DMS153 (cell line): ENCODE measurements at regions not wholly inside any gene's neighbourhood (a gene's known extent, or its start where the extent isn't known, plus 50 kb on each side); places are given as distances from the start of the nearest gene placed in this dataset.

ENCODE experiments used
- DNase-seq: peaks from one replicate; lab custom pipeline; 2025; lab: John Stamatoyannopoulos, UW

DNA sequence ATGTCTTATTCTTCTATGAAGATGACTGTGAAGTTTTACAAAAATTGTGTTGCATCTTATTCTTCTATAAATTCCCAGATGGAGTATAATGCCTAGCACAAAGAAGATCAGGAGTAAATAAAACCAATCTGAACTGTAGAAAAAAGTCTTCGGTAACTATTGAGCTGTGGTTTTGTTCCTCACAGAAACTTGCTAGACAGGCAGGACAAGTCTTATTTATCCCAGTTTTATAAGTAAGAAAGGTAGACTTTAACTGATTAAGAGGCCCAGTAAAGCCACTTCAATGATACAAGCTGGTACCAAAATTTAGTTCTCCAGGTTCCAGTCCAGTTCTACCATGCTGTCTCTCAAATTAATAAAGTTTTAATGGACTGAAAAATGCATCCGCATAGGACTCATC is 526.7 kb upstream of the SETBP1 start:
- no peak for DNase-seq

DNA sequence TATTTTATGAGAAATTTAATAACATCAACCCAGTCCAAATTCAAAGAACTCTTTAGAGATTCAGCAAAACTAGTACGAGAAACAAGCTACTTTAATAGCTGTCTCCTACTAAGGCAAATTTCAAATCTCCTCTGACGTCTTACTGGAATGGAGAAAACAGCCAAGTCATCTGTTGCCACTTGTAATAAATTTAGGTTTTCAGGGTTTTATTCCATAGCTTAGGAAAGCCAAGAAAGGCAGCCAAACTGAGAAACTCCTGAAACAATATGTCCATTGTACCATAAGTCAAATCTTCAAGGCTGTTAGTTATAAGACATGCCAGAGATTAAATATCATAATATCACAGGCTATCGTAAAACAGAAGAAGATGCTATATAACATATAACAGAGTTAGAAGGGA is 524.6 kb upstream of the SETBP1 start:
- no peak for DNase-seq

DNA sequence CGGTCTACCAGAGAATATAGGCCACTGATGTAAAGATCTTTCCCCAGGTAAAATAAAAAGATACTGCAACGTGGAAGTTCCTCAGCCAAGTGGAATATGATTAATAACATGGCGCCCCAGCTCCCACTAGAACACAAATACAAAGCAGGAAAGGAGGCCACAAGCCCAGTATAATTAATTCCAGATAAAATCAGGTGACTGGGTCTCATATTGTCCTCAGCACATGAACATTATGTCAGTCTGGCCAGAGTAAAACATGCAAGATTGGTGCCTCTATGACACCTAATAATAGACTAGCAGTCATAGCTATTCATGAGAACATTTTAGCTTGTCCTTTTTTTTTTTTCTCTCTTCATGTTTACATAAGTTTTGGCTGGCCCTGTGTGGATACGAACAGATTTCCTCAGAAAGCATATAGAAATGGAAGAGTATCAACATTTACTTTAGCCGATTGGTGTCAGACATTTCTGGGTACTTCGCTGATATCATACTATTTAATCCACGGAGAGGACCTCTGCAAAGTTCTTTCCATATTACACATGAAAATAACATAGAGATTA is 523.8 kb upstream of the SETBP1 start:
- DNase-seq = no peak

DNA sequence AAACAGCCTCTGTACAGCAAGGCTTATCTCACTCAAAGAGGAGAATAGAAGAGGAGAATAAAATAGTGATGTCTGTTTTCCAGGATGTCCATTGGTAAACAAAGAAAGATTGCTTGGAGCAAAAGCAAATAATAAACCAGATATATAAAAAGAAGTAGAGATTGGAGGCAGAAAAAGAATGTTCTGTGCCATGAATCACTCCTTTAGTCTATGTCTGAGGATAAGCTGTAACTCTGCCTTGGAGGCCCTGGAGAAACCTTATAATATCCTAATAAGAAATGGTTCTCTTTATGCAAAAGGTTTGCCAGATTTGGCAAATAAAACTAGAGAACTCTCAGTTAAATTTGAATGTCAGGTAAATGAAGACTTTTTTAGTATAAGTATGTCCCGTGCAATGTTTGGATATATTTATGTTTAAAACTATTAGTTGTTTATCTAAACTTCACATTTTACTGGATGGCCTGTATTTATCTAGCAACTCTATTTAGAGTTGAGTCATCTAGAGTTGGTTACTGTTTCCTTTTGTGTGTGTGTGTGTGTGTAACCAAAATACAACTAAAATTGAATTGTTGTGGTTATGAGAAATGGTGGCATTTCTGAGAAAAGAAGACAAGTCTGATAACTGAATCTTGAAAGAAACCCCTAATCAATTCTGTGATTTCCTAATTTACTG is 510.3 kb upstream of the SETBP1 start:
- no peak for DNase-seq

DNA sequence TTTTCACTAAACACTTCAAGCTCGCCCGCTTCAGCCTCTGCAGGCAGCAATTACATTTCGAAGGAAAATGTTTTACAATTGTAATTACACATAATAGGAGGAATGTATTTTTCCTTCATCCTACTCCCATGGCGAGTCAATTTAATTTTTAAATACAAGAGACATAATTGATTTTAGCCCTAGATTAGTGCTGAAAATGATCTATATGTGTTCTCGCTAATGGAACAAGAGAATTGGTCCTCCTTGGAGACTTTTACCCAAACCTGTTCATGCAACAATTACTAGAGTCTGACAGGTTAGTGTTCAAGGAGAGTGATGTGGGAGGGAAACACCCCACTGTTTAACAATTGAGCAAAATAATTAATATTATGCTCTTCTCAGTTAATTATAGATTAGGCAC is 509.4 kb upstream of the SETBP1 start:
- no peak for DNase-seq

DNA sequence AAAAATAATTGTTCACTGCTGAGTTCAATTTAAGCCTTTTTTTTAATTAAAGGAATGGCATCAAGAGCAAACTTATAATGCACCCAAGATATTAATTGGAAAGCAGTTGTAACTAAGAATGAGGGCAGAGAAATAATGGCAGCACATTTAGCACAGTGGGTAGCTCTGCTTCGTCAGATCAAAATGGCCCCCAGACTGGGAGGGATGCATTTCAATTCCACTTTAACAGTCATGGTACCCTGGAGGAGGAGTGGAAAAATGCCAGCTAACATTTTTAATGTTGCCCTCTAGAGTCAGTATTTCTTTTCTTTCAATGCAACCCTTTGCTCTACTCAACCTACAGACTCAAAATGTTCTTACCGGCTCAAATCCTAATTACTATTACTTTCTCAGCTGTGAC is 504.8 kb upstream of the SETBP1 start:
- DNase-seq = no peak

DNA sequence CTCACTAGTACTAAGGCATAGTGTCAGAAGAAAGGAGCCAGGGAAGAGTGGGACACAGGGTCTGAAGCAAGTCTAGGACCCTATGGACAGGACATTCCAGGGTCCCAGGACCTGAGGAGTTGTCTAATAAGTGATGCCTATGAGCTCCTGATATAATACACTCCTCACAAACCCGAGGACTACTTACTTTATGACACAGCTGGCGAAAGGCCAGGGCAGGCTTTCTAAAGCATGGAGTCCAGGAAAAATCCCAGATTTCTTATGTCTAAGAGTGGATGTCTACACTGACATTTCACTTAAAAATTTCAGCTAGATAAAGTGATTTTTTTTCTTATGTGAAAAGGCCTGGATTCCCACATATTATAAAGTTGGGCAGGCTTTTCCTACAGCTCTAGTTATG is 502.2 kb upstream of the SETBP1 start:
- DNase-seq = no peak

DNA sequence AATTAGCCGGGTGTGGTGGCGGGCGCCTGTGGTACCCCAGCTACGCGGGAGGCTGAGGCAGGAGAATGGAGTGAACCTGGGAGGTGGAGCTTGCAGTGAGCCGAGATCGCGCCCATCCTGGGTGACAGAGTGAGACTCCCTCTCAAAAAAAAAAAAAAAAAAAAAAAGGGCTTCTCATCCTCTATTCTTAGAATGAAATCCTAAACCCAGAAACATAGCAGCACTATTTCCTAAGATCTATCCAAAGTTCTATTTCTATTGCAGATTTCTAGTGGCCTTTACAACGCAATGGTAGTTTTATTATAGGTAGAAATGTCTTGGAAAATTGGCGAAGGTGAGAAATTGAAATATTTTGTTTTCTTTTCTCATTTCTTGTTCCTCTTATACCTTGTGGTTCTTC is 501.0 kb upstream of the SETBP1 start:
- no peak for DNase-seq

DNA sequence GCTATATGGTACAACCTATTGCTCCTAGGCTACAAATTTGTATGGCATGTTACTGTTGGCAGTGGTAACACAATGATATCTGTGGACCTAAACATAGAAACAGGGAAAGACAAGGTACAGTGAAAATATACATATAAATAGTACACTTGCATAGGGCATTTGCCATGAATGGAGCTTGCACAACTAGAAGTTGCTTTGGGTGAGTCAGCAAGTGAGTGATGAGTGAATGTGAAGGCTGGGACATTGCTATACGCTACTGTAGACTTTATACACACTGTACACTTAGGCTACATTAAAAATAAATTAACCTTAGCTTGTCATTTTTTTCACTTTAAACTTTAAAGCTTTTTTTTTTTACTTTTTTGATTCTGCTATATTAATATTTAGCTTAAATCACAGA is 500.0 kb upstream of the SETBP1 start:
- DNase-seq = no peak

DNA sequence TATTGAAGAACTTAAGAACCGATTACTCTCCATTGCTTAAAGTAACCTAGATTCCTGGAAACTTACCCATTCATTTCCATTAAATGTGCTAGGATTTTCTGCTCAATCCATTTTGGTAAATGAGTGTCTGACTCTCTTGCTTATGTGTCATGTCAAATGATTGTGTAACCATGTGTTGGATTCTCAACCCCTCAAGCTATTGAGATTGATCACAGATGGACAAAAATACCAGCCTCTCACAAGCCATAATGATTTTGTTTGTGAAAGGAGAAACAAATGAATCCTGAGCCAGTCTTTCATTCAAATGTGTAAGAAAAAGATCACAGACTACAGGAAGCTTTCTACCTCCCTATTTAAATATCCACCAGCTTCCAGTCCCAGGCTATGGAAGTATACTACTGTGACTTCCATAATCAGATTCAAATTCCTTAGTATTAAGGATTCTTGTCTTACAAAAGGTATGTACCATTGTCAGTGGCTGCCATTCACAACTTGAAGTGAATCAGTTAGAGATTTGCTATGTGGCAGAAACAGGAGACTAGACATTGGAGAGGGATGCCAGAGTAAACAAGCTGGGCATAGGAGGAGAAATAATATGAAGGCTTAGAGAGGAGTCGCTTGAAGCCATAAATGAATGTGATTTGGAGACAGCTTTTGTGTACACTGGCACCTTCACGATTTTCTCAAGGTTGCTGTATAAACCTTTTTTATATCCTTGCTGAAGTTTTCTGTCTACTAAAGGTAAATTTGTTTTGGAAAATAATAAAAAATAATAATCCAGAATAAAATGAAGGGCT is 498.5 kb upstream of the SETBP1 start:
- no peak for DNase-seq

DNA sequence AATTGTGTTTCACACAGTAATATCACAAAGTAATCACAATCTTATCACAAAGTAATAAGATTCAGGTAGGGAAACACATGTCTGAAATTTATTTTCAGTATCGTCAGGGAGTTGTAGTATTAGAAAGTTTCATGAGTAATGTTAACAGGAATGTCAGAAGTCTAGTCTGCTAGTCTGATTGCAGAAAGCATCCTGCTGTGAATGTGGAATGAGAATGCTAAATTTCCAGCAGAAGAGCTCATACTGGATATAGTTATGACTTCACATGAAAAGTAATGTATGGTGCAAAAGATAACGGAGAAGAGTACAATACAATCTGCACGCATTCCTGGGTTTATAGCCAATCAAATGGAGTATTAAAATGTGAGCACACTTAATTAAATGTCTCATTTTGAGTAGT is 494.7 kb upstream of the SETBP1 start:
- no peak for DNase-seq

DNA sequence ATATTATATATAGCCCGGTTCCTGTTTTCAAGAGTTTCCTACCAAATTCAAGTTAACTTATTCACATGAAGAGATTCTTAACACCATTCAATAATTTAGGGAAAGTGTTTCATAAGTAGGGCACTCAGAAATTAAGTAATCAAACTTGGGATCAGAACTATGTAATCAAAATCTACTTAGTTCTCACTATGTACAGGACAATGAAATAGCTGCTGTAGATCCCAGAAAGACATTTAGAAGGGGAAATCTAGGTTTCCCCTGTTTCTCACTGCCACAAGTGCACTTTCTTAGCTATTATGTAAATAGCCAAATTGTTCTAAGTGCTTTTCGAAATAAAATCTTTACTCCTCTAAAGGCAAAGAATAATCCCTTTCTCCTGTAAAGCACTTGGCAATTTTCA is 493.6 kb upstream of the SETBP1 start:
- DNase-seq = no peak

DNA sequence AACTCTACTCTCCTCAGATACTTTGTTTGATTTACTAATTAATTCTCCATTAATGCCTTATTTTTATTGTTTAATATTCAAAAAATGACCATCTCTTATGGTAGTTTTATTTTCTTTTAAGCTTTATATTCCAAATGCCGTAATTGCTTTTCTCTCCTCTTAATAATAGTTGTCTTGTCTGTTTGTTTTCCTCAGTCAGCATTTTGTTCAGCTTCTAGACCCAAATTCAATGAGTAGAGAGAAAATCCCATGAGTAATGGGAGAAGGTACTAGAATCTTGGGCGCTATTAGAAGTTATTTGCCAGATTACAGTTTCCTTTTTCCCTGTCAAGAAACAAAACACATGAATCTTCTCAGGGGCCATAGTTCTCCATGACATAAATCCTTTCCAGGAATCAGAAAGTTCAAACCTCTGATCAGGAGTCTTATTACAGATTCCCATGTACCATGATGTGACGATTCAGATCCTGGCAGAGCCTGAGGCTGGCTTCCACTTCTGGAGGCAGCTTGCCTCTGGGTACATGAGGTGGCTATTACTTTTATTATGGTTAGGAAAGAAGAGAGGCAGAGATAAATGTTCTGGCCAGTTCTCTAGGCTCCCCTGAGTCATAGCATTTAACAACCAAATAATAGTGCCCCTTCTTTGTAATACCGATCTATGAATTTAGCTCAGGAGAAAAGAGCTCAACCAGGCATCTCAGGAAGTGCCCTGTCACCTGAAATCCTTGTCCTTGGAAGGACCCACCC is 485.1 kb upstream of the SETBP1 start:
- no peak for DNase-seq

DNA sequence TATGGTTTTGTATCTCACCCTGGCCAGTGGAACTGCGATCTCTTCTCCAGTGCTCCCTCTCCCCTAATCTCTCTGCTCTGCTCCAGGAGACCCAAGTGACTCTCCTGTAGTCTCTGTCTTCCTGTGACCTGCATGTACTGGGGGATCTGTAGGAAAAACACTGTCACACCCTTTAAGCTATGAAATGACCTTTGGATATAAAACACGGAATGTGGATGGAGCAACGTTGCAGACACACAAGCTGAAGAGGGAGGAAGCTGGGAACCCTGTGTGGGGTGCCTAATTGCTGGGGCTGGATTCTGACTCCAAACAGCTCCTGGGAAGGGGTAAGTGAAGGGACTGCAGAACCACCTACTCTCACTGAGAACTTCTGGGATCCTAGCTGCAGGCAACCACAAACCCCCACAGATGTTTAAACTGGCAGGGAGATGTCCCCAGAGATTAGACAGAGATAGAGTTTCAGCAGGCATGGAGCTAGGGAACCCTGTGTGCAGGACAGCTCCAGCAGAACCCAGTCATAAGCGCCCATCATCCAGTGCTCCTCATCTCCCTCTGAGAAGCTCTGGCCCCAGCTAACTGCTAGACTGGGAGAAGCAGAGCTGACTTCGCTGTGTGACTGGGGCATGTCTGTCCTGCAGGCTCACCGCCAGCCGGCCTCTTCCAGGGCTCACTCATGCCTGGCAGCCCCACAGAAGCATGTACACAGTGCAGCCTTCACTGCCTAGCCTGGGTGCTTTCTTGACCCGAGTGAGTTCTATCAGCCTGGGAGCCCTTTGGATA is 482.7 kb upstream of the SETBP1 start:
- DNase-seq = peak; percentile 15

DNA sequence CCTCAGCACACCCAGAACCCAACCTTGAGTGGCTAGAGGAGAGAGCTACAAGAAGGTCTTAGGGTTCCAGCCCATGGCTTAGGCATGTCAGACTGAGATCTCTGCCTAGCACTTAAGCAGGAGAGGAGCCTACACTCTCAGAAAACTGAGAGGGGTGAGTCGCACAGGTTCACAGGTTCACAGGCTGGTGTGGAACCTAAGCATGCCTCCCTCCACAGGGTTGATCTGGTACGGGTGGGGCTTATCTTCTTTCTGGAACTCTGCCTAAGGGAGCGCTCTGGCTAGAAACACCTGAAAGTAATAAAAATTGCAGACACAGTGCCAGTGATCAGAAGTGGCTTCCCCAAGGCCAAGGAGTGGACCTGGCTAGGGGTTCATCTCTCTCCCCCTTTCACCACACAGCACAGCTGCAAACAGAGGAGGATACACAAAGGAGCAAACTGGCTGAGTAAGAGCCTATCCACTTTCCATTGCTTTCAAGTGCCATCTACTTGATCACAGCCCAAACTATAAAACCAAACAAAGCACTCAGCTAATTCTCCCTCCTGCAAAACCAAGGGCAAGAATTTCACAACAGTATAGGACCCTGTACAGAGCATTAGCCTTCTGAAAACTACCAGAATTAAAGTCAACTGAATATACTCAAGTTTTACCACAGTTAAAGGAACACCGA is 481.9 kb upstream of the SETBP1 start:
- DNase-seq = peak; percentile 66

DNA sequence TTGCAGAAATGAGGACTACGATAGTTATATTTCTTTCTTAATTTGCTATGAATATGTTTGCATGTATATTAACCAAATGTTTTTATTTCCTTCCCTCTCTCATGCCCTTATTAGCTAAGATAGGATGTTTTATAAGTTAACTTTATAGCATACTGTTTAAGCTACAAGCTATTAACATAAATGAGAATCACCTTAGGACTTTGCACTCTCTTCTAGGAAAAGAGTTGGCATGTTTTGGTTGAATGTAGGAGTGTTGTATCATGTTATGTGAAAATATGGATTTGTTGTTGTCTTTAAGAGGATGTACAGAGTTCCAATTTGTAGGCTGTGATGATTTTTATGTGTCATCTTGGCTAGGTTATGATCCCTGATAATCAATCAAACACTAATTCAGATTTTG is 467.4 kb upstream of the SETBP1 start:
- DNase-seq = no peak

DNA sequence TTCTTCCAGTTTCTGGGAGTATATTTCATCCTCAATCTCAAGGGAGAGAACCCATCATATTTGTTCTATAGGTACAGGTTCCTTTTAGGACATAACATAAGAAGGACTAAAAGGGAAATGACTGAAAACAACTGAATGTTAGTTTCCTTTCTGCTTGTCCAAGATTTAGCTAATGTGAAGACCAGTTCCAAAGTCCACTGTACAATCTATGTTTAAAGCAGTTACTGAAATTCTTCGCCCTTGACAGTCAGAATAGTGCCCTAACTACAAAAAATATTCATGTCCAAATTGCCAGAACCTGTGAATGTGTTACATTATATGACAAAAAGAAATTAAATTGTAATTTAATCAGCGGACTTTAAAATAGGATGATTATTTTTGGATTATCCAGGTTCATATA is 466.3 kb upstream of the SETBP1 start:
- no peak for DNase-seq

DNA sequence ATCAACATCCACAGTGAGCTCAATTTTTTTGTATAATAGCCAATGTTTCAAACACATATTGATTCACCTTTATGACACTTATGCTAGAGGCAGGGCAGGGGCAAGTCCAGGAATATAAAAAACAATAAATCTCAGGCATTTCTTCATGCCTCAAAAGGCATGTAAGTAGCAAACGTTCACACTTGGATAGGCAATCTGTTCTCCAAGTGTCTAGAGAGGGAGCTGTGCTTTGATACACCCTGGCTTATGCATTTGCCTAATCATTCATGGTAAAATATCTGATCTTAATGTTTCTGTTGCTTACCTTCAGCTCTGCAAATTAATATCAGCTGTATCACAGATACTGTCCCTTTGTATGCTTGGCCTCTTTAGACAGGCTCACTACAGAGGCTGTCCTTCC is 464.5 kb upstream of the SETBP1 start:
- no peak for DNase-seq

DNA sequence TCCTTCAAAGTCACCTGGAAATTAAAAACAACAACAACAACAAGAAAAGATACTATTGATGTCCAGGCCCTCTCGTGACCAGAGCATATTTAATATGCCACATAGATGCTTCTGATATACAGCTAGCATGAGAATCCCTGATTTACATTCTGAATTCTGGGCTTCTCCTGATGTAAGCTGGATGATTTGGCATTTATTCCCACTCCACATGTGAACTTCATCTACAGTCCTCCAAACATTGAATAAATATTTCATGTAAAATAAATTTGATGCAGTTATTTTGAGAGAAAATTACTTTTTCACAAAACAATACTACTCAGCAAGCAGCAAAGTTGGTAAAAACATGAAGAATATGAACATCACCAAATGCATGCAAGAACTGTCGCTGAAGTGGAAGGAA is 453.2 kb upstream of the SETBP1 start:
- no peak for DNase-seq

DNA sequence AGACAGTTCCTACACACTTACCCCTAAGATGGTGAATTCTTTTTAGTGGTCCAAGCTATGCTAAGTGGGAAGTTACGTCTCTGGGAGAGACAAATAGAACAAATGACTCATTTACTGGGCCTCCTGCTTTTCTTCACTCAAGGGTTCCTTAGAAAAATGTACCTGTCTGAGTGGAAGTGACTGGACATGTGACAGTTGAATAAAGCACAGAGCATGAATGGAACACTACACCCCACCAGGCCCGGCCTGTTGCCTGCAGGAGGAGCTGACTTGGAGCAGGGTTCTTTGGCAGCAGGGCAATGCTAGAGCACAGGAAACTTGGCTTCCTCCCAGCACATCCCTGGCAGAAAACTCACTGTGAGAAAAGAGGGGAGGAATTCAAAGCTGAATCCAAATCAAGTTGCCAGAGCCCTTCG is 451.0 kb upstream of the SETBP1 start:
- no peak for DNase-seq

DNA sequence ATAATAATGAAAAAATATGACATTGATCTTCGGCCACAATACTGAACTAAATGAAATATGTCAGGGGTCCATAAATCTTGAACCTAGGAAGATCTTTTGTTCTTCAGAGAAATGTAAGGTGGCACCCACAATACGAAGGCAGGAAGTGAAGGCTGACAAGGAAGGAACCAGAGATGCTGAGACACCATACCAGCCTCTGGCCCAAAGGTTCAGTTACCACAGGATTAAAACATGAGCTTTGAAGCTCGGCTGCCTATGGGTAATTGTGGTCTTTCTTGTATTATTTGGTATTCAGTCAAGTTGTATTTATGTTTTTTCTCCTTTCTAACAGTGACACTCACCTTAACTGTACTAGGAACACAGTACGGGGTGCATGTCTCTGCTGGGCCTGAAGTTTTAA is 448.8 kb upstream of the SETBP1 start:
- no peak for DNase-seq

DNA sequence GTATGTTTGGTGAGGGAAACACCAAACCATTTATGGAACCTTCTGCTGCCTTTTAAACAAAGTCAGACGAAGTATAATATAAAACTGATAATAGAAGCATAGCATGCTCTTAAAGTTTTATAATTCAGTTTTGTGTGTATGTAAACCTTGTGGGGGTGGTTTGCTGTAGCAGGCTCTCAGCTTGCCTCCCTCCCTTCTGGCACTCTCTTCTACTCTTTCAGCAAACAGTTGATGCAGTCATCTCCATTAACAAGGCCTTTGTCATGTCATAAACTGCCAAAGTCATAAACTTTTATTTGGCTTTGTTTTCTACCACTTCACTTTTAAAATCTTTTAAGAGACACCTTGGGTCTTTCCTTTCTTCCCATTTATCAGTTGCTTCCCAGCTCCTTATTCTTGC is 448.2 kb upstream of the SETBP1 start:
- DNase-seq = no peak
